IMR-90 (cell line): ENCODE measurements at regions not wholly inside any gene's neighbourhood (a gene's known extent, or its start where the extent isn't known, plus 50 kb on each side); places are given as distances from the start of the nearest gene placed in this dataset.

Experiments
- ATAC-seq: fragments of 200-7000 bp; cut with Tn5 transposase; 2 replicates; pipeline ENCODE4 v1.9.1; 2020; ENCODE audit warnings: low read depth, mild to moderate bottlenecking, moderate library complexity
- BruUV-seq: library from RNA; stranded (reverse); fragments of 400-500 nt; replicated peaks from 2 replicates; lab custom pipeline; 2021; lab: Mats Ljungman, UMichigan
- CTCF ChIA-PET: fragments of 300-600 bp; formaldehyde crosslinking; extraction: SDS; loops from one replicate; lab custom pipeline; 2021; ENCODE audit warnings: antibody characterized with exemption; lab: Yijun Ruan, JAX
- POLR2A ChIA-PET: fragments of 300-600 bp; sonication (Branson Sonifier 250); formaldehyde crosslinking; loops from one replicate; lab custom pipeline; 2022; ENCODE audit warnings: antibody characterized with exemption; ENCODE audit not compliant: unreplicated experiment; lab: Charles Lee
- DNase-seq: peaks from one replicate; pipeline ENCODE4 v3.0.0; 2013
- H2AFZ ChIP-seq: replicated peaks from 2 replicates; pipeline ENCODE3; 2013; ENCODE audit warnings: low read length, mild to moderate bottlenecking; ENCODE audit not compliant: poor library complexity
- H2AK5ac ChIP-seq: 2 replicates; pipeline ENCODE4 v1.6.1; 2013; ENCODE audit warnings: low read depth, low read length, inconsistent platforms
- H2AK9ac ChIP-seq: replicated peaks from 2 replicates; pipeline ENCODE3; 2013; ENCODE audit warnings: mild to moderate bottlenecking, low read depth, low read length, moderate library complexity; ENCODE audit not compliant: poor library complexity
- H2BK120ac ChIP-seq: 2 replicates; pipeline ENCODE4 v1.6.1; 2013; ENCODE audit warnings: low read depth, low read length, inconsistent platforms
- H2BK15ac ChIP-seq: 3 replicates; pipeline ENCODE4 v1.6.1; 2013; ENCODE audit warnings: low read depth, low read length, inconsistent platforms
- H2BK20ac ChIP-seq: 2 replicates; pipeline ENCODE4 v1.6.1; 2013; ENCODE audit warnings: low read depth, mild to moderate bottlenecking, inconsistent platforms, low read length, moderate library complexity
- H2BK5ac ChIP-seq: 2 replicates; pipeline ENCODE4 v1.6.1; 2013; ENCODE audit warnings: mild to moderate bottlenecking, low read depth, low read length, inconsistent platforms; ENCODE audit not compliant: poor library complexity, severe bottlenecking
- H3K14ac ChIP-seq: replicated peaks from 2 replicates; pipeline ENCODE4 v1.6.1; 2013; ENCODE audit warnings: low read depth, low read length, inconsistent platforms
- H3K18ac ChIP-seq: 2 replicates; pipeline ENCODE4 v1.6.1; 2013; ENCODE audit warnings: low read depth, low read length, control low read depth
- H3K23ac ChIP-seq: 2 replicates; pipeline ENCODE4 v1.6.1; 2013; ENCODE audit warnings: low read depth, low read length, inconsistent platforms
- H3K27ac ChIP-seq: 2 replicates; pipeline ENCODE4 v1.5.1; 2013; ENCODE audit warnings: mild to moderate bottlenecking, control low read depth, low read length; ENCODE audit not compliant: insufficient read depth
- H3K27me3 ChIP-seq: 2 replicates; pipeline ENCODE4 v1.6.1; 2013; ENCODE audit warnings: low read length; ENCODE audit not compliant: control insufficient read depth, insufficient read depth
- H3K36me3 ChIP-seq: 2 replicates; pipeline ENCODE4 v1.6.1; 2013; ENCODE audit warnings: low read length, mixed read lengths; ENCODE audit not compliant: control insufficient read depth, insufficient read depth
- H3K4ac ChIP-seq: 2 replicates; pipeline ENCODE4 v1.6.1; 2013; ENCODE audit warnings: low read depth, low read length, inconsistent platforms
- H3K4me1 ChIP-seq: 2 replicates; pipeline ENCODE4 v1.6.1; 2013; ENCODE audit warnings: low read length, mixed read lengths; ENCODE audit not compliant: control insufficient read depth, insufficient read depth
- H3K4me2 ChIP-seq: 2 replicates; pipeline ENCODE4 v1.6.1; 2013; ENCODE audit warnings: low read depth, mild to moderate bottlenecking, control low read depth, low read length, moderate library complexity
- H3K4me3 ChIP-seq: 2 replicates; pipeline ENCODE4 v1.5.1; 2013; ENCODE audit warnings: low read depth, mild to moderate bottlenecking, control low read depth, low read length, moderate library complexity; ENCODE audit not compliant: insufficient read depth
- H3K56ac ChIP-seq: 2 replicates; pipeline ENCODE4 v1.6.1; 2013; ENCODE audit warnings: low read length, inconsistent platforms; ENCODE audit not compliant: insufficient read depth; ENCODE audit errors: extremely low read depth
- H3K79me1 ChIP-seq, 2 experiments: 2 replicates each; pipeline ENCODE4 v1.6.1; 2013; ENCODE audit warnings: low read length in 2 of 2, inconsistent platforms in 1 of 2, low read depth in 1 of 2
- H3K9ac ChIP-seq: 2 replicates; pipeline ENCODE4 v1.6.1; 2013; ENCODE audit warnings: low read depth, low read length, control low read depth
- H3K9me1 ChIP-seq: 2 replicates; pipeline ENCODE4 v1.6.1; 2013; ENCODE audit warnings: low read length, inconsistent platforms; ENCODE audit not compliant: insufficient read depth
- H3K9me3 ChIP-seq: 2 replicates; pipeline ENCODE4 v1.6.1; 2013; ENCODE audit warnings: low read length; ENCODE audit not compliant: control insufficient read depth, insufficient read depth
- H4K20me1 ChIP-seq: 2 replicates; pipeline ENCODE4 v1.6.1; 2013; ENCODE audit warnings: low read length, inconsistent platforms; ENCODE audit not compliant: insufficient read depth
- H4K5ac ChIP-seq: 2 replicates; pipeline ENCODE4 v1.6.1; 2013; ENCODE audit warnings: mild to moderate bottlenecking, low read depth, low read length, control low read depth
- H4K8ac ChIP-seq, 2 experiments: 2 replicates each; pipeline ENCODE4 v1.6.1; 2013; ENCODE audit warnings: low read depth in 2 of 2, low read length in 2 of 2, control low read depth in 1 of 2, inconsistent platforms in 1 of 2
- H4K91ac ChIP-seq: 2 replicates; pipeline ENCODE4 v1.6.1; 2013; ENCODE audit warnings: low read depth, low read length, inconsistent platforms; ENCODE audit not compliant: insufficient read depth
- BHLHE40 ChIP-seq: fragments of 150-350 bp; IDR thresholded peaks from 2 replicates; pipeline ENCODE4 v1.6.1; 2016; ENCODE audit warnings: mild to moderate bottlenecking, low read depth, low read length
- CEBPB ChIP-seq: IDR thresholded peaks from 2 replicates; pipeline ENCODE4 v1.6.1; 2012; ENCODE audit warnings: low read depth, low read length, improper control_type of control experiment
- CHD1 ChIP-seq: IDR thresholded peaks from 2 replicates; pipeline ENCODE4 v1.6.1; 2012; ENCODE audit warnings: low read depth, low read length, improper control_type of control experiment
- MAFK ChIP-seq: IDR thresholded peaks from 2 replicates; pipeline ENCODE4 v1.6.1; 2012; ENCODE audit warnings: low read depth, low read length, improper control_type of control experiment
- NFE2L2 ChIP-seq: fragments of 150-350 bp; IDR thresholded peaks from 2 replicates; pipeline ENCODE4 v1.6.1; 2016; ENCODE audit warnings: low read depth, mild to moderate bottlenecking, low read length
- POLR2A ChIP-seq: IDR thresholded peaks from 2 replicates; pipeline ENCODE4 v1.6.1; 2012; ENCODE audit warnings: mild to moderate bottlenecking, low read depth, low read length
- RAD21 ChIP-seq: IDR thresholded peaks from 2 replicates; pipeline ENCODE4 v1.6.1; 2012; ENCODE audit warnings: low read length, improper control_type of control experiment
- RCOR1 ChIP-seq: IDR thresholded peaks from 2 replicates; pipeline ENCODE4 v1.6.1; 2012; ENCODE audit warnings: mild to moderate bottlenecking, low read length, improper control_type of control experiment; ENCODE audit not compliant: insufficient replicate concordance
- RFX5 ChIP-seq: IDR thresholded peaks from 2 replicates; pipeline ENCODE4 v1.8.0; 2012; ENCODE audit warnings: low read depth, mild to moderate bottlenecking, low read length, moderate library complexity
- SMC3 ChIP-seq: fragments of 150-350 bp; IDR thresholded peaks from 2 replicates; pipeline ENCODE4 v1.6.1; 2016; ENCODE audit warnings: low read depth, mild to moderate bottlenecking, antibody characterized with exemption, low read length, moderate library complexity
- WGBS, 2 experiments: methylation state at CpG; one replicate each; pipeline versions ENCODE4 v1.1.5 to v1.1.7; 2013; ENCODE audit warnings: missing lambda C conversion rate in 2 of 2; ENCODE audit not compliant: insufficient read length in 1 of 2; ENCODE audit errors: extremely low coverage in 2 of 2; 5-methylcytosine and 5-hydroxymethylcytosine counted together
- dilution Hi-C: fragments of 300-500 bp; cut with HindIII; formaldehyde crosslinking; loops from one replicate; pipeline ENCODE4 v1.14.3; 2018; ENCODE audit warnings: low sequenced_read_pairs; ENCODE audit not compliant: unreplicated experiment
- in situ Hi-C: fragments of 300-500 bp; cut with MboI; formaldehyde crosslinking; loops from 3 replicates; pipeline ENCODE4 v1.14.3; 2019; ENCODE audit warnings: low sequenced_read_pairs, inconsistent platforms, mixed read lengths
- intact Hi-C: fragments of 100-400 bp; cut with micrococcal nuclease; formaldehyde crosslinking; loops from 2 replicates; pipeline ENCODE4 v1.10.0; 2022
- TF ChIP-seq, protein P1 (sequence below): fragments of 150-350 bp; IDR thresholded peaks from 2 replicates; pipeline ENCODE4 v1.6.1; 2017; ENCODE audit warnings: mild to moderate bottlenecking, antibody characterized with exemption, low read length, low read depth

DNA sequence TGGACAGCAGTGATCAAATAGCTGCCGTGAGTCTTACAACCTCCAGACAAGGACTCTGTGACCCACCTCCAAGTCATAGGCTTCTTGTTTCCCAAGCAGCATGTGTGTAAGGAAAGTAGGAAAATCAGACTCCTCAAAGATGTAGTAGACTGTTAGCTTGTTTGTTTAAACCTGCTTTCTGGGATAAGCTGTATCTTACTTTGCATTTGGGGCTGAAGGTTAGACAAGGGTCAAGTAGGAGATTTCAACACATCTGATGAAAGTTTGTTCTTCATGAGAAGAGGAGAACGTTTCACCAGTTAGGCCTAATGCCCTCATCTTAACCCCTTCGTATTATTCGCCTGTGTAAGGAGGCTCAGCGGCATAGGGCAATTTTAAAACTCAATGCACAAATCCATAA, 756.4 kb upstream of the NR2F2 start:
- no peak overlapping the region for H3K23ac ChIP-seq
- H3K27ac ChIP-seq: no peak overlapping the region
- no peak overlapping the region for H4K8ac ChIP-seq
- H3K36me3 ChIP-seq: no peaks in the 10 kb centered on the region
- H2AFZ ChIP-seq: no peak overlapping the region
- in situ Hi-C loops (loop anchor here (25.0 kb wide), 1 partner anchor 763 kb away; the partner anchor contains the start of gene NR2F2), dilution Hi-C loops (no loop called here), intact Hi-C loops (no loop called here)
- H3K27me3 ChIP-seq: no peaks in the 10 kb centered on the region
- H4K5ac ChIP-seq: no peak overlapping the region
- H3K4me2 ChIP-seq: no peak overlapping the region
- H4K91ac ChIP-seq: no peak overlapping the region
- H2BK20ac ChIP-seq: no peak overlapping the region
- no peaks in the 10 kb centered on the region for H3K9me1 ChIP-seq
- no peak overlapping the region for H2BK5ac ChIP-seq
- no peaks in the 10 kb centered on the region for H4K20me1 ChIP-seq
- ChIA-PET POLR2A (no interaction called here), CTCF (no interaction called here)
- no peaks in the 10 kb centered on the region for H3K79me1 ChIP-seq
- no peak for DNase-seq
- no TSS peak for BruUV-seq
- no peak overlapping the region for H3K56ac ChIP-seq
- no peak overlapping the region for H2BK120ac ChIP-seq
- no peak overlapping the region for H3K14ac ChIP-seq
- H3K18ac ChIP-seq: no peak overlapping the region
- no peak overlapping the region for H2BK15ac ChIP-seq
- H3K9ac ChIP-seq: no peak overlapping the region
- H3K4me3 ChIP-seq: no peak overlapping the region
- 100% methylated on average over 1 of the region's 5 CpGs; no CpG with 5 or more reads in 1 of the 2 experiments for WGBS, 2 experiments
- no peak for TF ChIP-seq CEBPB
- TF ChIP-seq, protein P1, sequence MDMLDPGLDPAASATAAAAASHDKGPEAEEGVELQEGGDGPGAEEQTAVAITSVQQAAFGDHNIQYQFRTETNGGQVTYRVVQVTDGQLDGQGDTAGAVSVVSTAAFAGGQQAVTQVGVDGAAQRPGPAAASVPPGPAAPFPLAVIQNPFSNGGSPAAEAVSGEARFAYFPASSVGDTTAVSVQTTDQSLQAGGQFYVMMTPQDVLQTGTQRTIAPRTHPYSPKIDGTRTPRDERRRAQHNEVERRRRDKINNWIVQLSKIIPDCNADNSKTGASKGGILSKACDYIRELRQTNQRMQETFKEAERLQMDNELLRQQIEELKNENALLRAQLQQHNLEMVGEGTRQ: no peak
- no peak for TF ChIP-seq SMC3
- no peak for TF ChIP-seq RAD21
- TF ChIP-seq RCOR1: no peak
- TF ChIP-seq MAFK: no peak
- TF ChIP-seq CHD1: no peak
- TF ChIP-seq RFX5: no peak
- TF ChIP-seq BHLHE40: no peak
- TF ChIP-seq POLR2A: no peak
- TF ChIP-seq NFE2L2: no peak
- no peak overlapping the region for H2AK5ac ChIP-seq
- 0 out of 2 replicates have a peak, but pooled peaks cover 3% of the 10 kb centered on the region for H3K9me3 ChIP-seq
- H3K4me1 ChIP-seq: no peaks in the 10 kb centered on the region
- no peak overlapping the region for H3K4ac ChIP-seq
- ATAC-seq: no peak
- no peak overlapping the region for H2AK9ac ChIP-seq
